ENCODE measurements at regions not wholly inside any gene's neighbourhood (a gene's known extent, or its start where the extent isn't known, plus 50 kb on each side); places are given as distances from the start of the nearest gene placed in this dataset.

DNA sequence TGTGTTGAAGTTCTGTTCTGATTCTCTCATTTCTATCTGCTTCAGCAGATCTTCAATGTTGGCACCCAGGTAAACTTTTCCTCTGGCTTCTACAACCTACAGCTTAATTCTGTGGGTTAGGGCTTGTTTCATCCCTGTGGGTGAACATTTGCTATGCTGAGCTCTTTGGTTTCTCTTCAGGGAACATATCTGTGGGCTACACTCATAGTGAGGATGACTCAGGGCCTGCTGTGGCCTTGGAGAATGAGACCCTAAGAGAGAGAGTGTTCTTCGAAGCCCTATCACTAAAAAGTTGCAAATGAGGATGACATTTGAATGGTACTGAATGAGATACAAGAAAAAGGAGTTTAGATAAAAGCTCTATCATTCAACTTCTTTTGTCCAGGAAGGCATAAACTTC, 346.2 kb upstream of the CBLB start:
- DNase-seq: no peak

DNA sequence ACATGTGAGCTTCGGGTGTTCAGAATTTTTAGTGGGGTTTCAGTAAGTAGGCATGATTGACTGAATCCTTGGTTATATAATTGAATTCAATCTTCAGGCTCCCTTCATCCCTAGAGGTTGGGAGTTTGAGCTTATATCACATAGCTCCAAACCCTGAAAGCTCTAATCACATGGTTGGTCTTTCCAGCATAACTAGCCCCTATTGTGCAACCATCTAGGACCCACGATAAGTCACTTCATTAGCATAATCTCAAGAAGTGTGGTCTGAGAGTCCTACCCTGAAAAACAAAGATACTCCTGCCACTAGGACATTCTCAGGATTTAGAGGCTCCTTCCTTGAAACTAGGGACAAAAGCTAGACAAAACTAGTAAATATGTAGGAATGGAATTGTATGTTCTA, 348.9 kb upstream of the CBLB start:
- DNase-seq: no peak

DNA sequence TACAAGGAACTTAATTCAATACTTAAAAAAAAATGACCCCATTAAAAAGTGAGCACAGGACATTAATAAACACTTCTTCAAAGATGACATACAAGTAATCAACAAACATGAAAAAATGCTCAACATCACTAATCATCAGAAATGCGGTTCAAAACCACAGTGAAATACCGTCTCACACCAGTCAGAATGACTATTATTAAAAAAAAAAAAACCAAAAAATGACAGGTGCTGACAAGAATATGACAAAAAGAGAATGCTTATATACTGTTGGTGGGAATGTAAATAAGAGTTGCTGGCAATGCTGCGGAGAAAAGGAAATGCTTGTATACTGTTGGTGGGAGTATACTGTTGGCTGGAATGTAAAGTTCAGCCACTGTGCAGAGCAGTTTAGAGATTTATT, 358.3 kb upstream of the CBLB start:
- no peak for DNase-seq

DNA sequence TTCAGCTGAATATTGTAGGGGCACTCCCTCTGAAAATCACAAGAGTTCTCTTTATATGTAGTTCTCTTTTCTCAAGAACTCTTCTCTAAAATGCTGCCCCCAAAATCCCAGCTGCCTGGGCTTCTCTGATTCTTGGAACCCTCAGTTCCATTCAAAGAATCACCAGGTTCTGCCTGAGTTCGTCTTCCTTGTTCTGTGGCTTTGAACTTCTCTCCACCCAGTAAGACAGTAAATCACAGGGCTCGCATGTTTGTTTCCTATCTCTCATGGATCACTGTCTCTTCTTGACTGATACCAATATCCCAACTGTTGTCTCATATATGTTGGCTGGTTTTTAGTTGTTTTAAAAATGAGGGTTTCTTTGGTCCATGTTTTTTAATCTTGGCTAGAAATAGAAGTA, 359.5 kb upstream of the CBLB start:
- DNase-seq: no peak

DNA sequence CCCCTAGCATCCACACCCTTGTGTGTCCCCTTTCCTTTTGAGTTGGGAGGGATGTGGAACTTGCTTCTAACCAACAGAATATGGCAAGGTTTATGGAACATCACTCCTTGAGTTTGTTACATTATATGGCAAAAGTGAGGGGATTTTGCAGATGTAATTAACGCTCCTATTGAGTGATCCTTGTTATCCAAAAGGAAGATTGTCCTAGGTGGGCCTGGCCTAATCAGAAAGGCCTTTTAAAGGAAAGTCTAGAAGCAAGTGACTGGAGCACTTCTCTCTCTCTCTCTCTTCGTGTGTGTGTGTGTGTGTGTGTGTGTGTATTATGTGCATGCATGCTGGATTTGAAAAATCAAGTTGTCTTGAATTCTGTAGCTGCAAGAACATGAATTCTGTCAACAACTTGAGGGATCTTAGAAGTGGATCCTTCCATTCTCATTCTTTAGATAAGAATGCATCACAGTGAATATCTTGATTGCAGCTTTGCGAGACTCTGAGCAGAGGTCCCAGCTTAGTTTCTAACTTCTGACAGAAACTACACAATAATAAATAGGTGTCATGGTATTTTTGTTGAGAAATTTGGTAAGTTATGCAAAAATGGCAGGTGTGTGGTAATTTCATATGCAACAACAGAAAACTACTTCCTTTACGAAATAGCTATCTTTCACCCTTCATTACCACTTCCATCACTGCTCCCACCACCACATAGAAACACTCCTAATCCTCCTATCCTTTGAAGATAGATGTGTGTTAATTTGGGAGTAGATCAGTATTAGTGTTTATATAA, 360.9 kb upstream of the CBLB start:
- no peak for DNase-seq

DNA sequence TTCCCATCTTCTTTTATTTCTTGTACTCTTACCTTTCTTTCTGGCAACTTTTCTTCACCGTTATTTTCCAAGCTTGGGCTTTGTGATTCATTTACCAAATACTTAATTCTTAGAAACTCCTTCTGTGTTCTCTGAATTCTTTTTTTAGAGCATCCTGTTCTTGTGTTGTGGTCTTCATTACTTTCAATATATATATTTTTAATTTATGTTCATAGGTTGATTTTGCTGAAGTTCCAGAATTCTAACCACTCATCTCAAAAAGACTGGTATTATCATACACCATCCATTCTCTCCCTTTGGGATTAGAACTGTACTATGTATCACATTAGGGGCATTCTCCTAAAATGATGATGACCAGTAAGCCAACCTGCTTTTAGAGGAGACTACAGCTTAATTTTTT, 362.3 kb upstream of the CBLB start:
- DNase-seq: no peak

DNA sequence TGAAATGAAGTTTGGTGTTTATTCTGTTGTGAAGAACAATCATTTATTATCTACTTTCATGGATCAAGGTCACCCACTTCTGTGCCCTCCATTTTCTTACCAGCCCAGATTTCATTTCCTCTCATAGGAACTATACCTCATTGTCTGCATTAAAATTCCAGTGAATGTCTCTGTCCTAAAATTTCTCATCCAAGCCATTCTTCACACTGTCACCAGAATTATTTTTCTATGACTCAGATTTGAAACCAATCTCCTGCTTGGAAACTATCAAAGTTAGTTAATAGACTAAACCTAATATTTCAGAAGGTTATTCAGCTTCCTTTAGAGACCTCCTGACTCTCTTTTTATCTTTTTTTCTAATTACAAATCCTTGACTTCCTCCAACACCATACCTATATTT, 364.1 kb upstream of the CBLB start:
- DNase-seq: no peak

DNA sequence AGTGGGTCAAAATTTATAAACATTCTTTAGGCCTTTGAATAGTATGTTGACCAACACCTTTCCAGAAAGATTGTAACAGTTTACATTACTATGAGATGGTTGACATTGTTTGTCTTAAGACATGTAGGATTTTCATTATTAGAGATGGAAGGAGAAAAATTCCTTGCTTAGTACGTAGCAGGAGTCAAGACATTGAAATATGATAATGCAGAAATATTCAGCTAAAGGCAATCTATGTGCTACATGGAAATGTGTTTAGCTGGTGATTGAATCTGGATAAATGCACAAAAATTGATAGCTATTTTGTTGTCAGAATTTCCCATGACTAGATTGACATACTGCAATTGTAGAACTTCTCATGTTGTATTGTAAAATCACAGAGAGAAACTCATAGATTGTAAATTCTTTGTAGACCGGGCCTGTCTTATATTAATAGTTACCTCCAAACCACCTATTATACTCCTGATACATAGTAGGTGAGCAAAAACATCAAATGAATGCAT, 370.4 kb upstream of the CBLB start:
- DNase-seq: no peak

DNA sequence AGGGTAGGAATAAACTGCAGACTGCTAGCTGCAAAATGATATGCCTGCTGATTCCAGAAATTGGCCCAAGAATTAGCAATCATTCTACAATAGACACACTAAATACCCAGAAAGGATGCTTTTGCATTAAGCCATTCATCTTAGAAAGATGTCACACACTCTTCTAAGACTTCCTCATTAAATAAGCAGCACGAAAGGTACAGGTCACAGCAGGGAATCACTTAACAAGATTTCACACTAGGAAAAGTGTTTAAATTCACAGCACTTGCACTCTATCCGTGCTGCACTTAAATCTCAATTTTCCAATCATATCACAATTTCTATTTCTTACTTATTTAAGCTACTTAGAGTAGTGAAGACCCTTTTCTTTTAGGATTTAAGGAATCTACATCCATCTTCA, 372.8 kb upstream of the CBLB start:
- DNase-seq: no peak

DNA sequence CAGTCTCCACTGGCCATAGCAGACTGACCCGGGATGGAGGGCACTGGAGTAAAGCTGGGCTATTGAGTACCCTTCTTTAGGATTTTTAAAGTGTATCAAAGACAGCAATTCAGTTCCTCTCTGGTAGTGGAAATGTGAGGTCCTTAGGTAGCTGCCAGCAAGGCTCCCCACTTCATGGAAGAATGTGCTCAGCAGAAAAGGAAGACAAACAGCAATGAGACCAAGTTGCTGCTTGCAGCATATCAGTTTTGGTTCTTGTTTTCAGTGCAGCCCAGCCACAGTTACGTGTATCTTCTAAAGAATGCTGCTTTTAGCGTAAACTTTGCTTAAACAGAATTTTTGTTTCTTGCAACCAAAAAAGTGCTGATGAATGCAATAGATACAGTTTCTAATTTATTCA, 374.0 kb upstream of the CBLB start:
- no peak for DNase-seq

DNA sequence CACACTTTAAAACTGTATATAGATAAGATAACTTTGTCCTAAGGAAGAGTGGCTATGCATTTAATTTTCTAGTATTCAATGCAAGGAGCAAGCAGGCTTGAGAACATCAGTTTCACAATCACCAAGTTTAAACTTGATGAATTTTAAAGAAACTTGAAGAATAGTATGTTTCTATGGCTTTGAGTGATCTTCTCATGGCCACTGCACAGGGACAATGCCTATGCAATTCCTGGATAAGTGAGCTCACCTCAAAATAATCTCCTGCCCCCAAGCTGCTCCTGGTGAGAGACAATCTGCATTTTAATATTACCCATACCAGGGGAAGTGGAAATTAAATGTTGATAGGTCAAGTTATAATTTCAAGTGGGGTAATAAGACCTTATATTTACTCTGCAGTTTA, 376.6 kb upstream of the CBLB start:
- DNase-seq: no peak

DNA sequence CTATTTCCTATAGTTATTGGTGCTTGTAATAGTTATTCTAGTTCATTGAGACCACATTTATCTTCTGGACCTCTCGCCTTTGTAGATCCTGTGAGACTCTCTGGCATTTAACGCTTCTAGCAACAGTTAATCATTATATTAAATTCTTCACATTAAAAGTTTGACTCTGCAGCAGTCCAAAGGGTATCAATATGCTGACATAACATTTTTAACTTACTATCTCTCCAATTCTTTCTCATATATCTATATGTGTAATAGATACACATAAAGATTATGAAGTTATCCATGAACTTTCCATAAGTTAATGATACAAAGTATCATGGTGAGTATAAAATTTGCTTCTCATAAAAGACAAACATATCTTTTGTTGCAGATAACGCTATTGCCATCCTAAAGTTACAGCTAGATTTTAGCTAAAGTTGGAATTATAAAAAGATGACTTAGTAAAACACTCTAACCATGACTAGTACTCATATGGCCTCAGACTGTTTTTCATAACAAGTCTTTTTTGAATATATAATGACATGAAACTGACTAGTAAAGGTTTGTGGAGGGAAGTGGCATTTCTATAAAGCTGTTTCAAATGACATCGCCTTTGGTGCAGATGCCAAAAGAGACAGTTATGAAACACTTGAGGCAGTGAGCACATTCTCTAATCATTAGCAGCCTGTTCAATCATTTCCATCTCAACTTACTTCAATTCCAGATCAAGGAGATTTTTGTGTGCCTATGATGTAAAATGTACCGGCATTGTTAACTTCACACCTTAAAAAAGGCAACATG, 379.3 kb upstream of the CBLB start:
- no peak for DNase-seq

DNA sequence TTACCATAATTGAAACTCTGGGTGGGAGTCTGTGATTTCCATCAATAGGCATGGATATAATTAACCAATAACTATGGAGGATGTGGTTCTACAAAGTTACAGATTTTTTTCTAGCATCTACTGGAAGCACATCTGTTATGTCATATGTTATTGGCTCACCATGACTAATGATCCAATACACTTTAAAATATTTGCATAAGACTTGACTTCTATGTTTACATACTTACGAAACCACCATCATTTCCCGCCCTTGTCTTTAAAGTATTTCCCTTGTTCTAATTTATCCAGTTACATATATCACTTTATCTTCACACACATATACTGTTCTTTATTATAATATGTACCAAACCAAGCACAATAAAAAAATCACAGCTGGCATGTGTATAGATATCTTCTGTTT, 380.3 kb upstream of the CBLB start:
- DNase-seq: no peak

DNA sequence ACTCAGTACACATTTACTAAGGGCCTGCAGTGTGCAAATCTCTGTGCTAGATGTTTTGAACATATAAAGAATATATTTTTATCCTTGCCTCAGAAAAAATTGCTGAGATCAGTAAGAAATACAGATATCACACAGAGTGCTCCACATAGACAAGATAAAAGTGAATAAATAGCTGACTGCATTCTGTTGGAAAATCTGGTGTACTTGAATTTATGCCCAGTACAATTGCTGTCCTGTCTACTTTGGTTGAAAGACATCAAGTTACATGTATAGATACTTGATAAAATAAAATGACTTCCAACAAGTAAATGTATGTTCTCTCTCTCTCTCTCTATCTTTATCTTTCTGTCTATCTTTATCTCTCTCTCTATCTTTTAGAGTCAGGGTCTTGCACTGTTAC, 381.2 kb upstream of the CBLB start:
- DNase-seq: no peak

DNA sequence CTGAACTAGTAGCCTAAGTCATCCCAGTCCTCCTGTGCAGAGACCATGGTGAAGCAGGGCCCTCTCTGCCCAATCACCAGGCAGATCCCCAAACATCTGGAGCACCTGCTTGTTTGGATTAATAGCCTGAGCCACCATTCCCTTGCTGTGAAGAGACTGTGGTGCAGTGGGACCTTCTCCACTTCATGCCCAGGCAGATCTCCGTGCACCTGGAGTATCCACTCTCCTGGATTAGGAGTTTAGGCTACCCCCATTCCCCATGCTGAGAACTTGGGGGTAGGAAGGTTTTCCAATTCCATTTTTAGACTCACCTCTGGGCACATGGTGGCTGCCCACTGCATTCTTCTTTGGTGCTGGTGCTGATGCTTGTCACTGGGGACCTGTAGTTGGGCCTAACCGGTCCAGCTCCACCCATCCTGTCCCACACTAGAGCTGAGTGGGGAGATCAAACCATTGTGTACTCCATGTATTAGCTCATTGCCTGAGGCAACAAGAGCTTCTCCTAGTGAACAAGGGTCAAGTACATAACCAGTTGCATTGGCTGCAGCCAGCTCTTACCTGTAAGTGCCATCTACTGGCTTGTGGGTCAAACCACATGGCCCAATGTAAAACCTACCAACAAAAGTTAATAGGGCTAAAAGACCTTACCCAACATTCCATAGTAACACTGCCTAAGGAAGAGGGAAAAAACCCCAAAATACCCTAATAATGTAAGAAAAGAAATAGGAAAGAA, 382.5 kb upstream of the CBLB start:
- no peak for DNase-seq

DNA sequence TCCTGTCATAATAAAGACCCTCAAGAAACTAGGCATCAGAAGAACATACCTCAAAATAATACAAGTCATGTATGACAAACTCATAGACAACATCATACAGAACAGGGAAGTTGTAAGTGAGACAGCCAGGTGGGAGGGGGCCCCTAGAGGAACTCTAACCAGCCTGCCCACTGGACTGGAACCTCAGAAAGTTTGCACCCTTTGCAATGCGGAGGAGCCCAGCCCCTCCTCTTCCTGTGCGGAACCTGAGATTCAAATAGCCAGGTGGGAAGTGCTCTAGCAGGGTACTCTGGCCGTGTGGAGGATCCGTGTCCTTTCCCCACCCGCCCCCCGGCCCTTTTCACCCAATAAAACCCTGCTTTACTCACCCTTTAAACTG, 387.0 kb upstream of the CBLB start:
- DNase-seq: no peak

DNA sequence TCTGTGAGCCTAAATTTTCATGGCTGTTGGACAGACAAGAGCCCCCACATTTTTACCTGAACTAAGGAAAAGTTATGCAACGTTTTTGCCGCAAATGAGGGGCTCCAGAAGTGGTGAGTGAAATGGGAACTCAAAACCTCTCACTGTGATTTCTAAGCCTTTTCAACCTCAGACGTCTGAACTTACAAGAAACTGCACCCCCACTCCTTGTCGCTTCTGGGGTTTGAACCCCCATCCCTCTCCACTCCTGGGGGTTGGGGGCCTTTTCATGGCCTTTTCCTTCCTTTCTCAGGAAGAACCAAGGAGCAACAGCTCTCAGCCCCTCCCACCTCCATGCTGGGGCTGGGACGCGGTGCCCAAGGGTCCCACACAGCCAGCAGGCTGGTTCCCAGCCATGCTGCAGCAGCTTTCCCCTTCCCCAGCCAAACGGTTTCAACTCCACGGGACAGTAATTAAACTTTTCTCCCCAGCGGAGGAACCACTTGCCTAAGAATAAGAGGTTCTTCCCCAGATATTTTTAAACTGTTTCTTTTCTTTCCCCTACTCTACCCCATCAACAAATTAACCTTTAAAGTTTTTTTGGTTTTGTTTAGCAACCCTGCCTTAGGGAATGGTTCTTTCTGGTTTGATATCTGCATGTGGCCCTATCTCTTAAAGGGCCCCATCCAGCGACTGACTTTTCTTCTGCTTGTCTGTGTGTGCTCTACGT, 387.6 kb upstream of the CBLB start:
- DNase-seq: no peak

DNA sequence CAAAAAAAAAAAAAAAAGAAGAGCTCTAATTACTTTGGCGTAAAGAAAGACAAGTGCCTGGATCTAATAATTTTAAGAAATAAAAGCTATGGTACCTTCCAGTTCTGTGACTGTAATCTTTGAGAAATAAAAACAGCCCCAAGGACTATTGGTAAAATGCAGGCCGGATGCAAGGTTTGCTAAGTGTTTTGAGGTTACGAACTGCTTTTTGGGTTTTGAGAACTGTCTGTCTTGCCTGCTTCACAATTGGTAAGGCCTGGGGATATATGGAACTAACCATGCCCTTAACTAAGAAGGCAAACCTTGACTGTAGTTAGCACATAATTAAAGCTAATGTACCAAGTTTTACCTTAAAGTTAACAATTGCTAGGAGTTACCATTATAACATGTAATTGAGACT, 388.4 kb upstream of the CBLB start:
- DNase-seq: no peak

DNA sequence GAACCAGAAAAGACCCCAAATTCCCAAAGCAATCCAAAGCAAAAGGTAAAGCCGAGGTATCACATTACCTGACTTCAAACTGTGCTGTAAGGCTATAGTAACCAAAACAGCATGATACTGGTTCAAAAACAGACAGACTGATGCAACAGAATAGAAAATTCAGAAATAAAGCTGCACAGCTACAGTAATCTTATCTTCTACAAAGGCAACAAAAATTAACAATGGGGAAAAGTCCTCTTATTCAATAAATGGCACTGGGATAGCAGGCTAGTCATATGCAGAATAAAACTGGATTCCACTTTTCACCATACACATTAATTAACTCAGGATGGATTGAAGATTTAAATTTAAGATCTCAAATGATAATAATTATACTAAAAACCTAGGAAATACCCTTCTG, 392.6 kb upstream of the CBLB start:
- no peak for DNase-seq

DNA sequence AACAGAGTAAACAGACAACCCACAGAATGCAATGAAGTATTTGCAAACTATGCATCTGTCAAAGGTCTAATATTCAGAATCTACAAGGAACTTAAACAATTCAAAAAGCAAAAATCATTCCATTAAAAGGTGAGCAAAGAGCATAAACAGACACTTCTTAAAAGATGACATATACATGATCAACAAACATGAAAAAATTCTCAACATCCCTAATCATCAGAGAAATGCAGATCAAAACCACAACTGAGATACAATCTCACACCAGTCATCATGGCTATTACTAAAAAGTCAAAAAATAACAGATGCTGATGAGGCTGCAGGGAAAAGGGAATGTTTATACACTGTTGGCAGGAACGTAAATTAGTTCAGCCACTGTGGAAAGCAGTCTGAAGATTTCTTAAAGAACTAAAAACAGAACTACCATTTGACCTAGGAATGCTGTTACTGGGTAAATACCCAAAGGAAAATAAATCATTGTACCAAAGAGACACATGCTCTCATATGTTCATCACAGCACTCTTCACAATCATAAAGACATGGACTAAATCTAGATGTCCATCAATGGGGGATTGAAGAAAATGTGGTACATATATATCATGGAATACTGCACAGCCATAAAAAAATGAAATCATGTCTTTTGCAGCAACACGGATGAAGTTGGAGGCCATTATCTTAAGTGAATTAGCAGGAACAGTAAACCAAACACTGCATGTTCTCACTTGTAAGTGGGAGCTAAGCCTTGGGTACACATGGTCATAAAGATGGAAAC, 393.3 kb upstream of the CBLB start:
- DNase-seq: no peak

DNA sequence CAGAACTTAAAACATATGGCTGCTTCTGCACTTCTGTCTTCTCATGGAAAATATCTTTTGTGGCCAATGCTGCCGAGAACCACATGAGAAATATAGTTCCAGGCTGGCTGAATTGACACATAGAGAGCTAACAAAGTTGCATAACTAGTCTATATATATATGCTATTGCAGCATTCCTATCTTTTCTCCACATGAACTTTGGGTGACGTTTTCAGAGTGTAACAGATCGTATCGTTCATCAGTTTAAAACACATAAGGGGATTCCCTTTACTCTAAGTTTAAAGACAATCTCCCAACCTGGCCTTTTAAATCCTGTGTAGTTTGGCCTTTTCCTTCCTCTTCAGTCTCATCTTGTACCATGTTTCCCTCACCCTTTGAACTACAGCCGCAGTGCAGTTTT, 394.2 kb upstream of the CBLB start:
- DNase-seq: no peak

DNA sequence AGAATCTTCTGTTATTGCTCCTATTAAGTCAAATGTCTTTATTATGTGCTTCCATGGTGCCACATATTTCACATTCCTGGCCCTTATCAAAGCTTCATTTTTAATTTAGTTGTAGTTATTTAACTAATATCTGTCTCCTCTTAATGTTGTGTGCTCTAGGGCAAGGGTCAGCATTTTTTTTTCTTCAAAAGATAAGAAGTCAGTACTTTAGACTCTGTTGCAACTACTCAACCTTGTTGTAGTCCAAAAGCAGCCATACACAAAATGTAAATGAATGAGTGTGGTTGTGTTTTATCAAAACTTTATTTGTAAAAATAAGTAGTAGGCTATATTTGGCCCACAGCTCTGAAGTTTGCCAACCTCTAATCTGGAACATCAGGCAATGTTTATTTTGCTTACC, 394.7 kb upstream of the CBLB start:
- no peak for DNase-seq

Data from left kidney (tissue), 1 donor.